ENCODE measurements at regions not wholly inside any gene's neighbourhood (a gene's known extent, or its start where the extent isn't known, plus 50 kb on each side); places are given as distances from the start of the nearest gene placed in this dataset.

DNA sequence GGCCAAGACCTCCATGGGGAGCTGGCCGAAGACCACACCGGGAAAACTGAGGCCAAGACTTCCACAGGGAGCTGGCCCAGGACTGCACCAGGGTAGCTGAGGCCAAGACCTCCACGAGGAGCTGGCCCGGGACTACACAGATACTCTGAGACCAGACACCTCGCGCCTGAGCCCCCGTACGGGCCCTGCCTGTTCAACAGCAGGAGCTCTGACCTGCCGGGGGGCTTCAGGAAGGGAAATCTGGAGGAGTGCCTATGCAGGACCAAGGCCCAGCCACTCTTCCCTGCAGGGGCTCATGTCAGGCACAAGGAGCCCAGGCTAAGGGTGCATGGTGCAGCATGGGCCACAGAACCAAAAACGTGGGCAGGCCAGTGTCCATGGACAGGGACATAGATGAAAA is 151.6 kb downstream of the TMEM18 start:
- TF ChIP-seq POLR2AphosphoS5 (IDR thresholded peaks at IDR 0.05; ENCODE audit: low read depth, low read length) (no peak), SIN3A (IDR thresholded peaks at IDR 0.05; ENCODE audit: borderline replicate concordance, insufficient read depth, low read length) (no peak), TAF1 (IDR thresholded peaks at IDR 0.05; ENCODE audit: borderline replicate concordance, insufficient read depth, low read length) (no peak), FOXP2 (optimal IDR thresholded peaks at IDR 0.05; ENCODE audit: borderline replicate concordance, extremely low read depth, extremely low read length, insufficient read depth) (no peak)

All from PFSK-1 (cell line).